Inferior parietal cortex (tissue), 1 donor: ENCODE measurements at regions not wholly inside any gene's neighbourhood (a gene's known extent, or its start where the extent isn't known, plus 50 kb on each side); places are given as distances from the start of the nearest gene placed in this dataset.
"Not testable (repeated sequence)": the region's sequence is repeated elsewhere in the genome, so short reads cannot be mapped to it uniquely, and the experiment has no call there.

Experiments used
- DNase-seq: peaks from one replicate; pipeline ENCODE4 v3.0.0-alpha.2; 2016; ENCODE audit errors: extremely low spot score

DNA sequence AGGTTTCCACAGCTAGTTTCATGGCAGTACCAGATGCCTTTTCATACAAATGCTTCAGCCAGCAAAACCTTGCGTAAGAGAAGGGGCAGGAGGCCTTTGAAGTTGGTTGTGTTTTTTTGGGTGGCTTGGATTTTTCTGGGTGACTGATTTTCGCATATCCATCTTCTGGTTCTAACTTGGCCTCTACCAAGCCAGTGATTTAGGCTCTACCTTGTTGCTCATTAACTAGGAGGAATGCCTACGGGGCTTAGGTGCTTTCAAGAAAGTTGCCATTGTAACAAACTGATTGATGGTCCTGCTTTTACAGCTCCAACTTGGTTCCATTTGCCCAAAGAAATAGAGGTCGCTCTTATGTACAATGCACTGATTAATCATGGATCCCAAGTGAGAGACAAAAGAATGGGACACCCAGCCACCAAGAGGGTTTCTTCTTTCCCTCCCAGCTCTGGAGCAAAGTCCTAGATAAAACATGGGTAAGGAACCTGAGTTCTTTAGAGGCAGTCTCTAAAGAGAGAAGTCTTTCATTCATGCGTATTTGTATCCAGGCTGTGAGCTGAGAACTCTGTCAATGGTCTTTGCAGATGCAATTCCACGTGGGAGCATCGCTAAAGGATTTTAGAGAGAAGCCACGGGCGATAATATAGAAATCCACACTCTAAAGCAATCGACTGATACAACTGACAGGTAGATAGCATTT is 92.1 kb upstream of the FGFR2 start:
- no peak for DNase-seq

DNA sequence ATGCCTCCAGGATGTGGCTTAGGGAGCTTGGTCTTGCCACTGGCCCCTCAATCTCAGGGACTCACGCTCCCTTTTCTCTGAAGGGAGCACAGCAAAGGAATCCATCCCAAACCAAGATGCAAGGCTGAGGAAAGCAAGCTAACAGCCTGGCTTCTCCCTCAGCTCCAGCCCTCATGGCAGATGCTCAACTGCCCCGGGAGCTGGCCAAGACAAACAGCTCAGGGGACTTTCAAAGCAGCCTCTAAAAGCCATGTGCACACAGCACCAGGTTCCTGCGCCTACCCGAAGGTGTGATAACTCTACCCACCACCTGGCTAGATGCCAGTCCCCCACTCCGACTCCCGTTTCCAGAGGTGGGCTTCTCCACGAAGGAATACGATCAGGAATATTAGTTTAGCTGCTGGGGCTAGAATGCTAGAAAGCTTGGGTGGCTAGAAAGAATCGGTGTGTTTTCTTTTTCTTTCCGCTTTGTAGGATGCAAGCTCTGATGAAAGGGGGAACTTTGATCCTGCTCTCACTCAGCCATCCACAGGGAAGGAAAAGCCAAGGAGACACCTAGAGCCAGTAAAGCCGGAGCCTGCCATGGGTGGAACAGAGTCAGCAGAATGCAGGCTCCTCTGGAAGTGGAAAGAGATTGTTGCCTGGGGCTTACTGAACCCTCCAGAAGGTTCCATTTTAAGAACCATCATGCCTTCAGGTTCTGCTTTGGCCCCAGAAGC is 89.0 kb upstream of the FGFR2 start:
- DNase-seq = no peak

DNA sequence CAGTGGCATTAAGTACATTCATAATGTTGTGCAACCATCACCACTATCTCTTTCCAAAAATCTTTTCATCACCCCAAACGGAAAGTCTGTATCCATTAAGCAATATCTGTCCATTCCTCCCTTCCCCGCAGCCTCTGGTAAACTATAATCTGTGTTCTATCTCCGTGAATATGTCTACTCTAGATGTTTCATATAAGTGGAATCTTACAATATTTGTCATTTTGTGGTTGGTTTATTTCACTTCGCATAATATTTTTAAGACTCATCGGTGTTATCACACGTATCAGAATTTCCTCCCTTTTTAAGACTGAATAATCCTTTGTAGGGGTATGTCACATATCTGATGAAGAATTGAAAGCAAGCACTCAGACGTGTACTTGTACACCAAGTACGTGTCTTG is 86.0 kb upstream of the FGFR2 start:
- no peak for DNase-seq

DNA sequence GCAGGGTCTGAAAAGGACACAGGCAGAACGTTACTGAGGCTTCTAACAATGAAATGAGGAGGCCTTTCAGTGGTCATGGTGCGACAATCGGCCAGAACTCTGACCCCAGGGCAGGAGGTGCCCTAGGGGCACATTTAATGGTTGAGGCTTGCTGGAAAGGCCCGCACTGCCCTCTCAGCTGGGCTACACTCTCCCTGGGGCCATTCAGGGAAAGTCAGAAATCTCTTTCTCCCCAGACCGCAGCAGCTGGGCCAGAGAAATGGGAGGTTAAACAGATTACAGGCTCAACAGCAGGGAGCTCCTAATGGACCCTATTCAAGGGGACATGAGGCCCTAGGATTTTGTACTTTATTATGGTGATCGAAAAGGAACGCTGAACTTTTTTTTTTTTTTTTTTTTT is 85.6 kb upstream of the FGFR2 start:
- no peak for DNase-seq

DNA sequence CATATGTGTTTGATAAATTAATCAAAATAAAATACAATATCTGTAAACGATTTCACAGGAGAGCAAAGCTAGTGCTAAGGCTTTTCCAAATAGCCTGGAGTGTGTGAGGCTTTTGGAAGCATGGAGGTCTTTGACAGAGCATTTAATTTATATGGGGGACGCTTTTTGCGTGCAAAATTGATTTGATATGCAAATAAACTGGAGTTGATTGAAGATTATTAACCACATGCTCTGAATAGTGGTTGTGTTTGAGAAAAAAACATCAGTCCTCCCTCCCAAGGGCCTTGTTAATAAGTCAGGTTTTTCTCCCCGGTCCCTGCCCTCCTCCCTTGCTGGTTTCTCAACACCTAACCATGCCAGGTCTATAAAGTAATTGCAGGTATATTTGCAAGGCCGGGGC is 85.1 kb upstream of the FGFR2 start:
- no peak for DNase-seq

DNA sequence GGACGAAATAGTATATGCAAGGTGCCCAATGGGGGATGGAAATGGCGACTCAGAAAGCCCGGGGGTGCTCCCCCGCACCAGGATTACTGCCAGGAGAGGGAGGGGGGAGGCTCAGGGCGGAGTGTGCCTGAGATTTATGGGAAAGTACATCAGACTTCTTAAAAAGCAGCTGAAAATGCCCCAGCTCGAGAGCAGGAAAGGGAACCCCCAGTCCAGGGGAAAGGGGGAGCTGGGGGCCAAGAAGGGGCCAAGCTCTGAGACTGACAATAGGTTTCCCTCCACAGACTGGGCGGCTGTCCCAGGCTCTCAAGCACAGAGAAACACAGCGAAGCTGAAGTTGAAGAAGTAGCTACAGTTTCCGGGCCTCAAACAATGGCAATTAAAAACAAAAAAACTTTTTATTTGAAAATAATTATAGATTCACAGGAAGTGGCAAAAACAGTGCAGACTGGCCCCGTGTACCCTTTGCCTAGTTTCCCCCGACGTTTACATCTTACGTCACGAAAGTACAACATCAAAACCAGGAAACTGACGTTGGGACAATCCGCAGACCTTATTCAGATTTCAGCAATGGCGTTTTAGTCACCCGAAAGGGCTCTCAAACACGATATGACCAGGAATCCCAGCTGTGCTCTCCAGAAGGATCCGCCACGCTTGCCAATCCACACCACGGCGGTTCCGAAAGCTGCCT is 83.9 kb upstream of the FGFR2 start:
- no peak for DNase-seq

DNA sequence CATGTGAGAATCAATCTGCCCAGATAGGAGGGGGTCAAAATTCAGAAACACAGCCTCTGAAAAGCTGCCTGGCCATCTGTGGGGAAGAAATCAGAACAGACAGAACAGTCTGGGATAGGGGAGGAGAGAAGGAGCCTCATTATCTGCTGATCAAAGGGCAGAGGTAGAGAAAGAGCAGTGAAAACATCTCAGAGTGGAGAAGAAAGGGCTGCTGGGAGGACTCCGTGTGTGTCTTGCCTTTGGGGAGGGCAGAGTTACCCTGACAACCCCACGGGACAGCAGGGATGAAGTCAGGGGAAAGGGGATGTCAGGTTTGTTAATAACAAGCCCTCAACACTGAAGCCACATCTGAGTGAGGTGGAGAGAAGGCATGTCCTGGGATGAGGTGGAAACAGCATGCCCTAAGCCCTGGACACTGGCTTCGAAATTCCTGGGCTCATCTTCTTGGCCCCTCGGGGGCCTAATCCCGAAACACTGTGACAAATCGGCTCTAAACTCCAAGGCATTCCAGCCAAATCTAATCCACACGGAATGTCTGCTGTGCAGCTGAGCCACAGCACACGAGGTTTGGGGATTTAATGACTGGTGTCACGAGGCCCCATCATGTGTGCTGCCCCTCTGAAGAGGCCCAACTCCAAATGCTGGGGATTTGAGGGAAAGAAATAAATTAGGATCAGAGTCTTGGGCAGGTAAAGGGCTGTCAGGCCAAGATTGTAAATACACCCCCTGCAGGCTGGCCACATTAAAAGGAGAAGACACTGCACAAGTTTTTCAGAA is 82.8 kb upstream of the FGFR2 start:
- DNase-seq = no peak

DNA sequence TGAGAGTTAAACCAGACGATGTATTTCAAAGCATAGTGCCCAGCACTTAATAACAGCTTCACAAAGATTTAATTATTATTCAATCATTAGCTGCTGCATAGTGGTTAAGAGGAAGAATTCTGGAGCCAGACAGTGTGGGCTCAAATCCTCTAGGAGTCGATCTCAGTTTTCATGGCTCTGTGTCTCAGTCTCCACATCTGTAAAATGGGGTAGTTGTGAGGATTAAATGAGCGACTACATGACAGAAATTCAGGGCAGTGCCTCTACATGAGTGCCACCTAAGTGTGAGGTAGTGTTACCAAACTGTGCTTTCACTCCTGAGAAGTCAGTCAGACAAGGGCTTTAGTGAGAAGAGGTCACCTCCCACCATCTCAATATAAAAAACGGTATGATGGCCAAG is 81.7 kb upstream of the FGFR2 start:
- no peak for DNase-seq

DNA sequence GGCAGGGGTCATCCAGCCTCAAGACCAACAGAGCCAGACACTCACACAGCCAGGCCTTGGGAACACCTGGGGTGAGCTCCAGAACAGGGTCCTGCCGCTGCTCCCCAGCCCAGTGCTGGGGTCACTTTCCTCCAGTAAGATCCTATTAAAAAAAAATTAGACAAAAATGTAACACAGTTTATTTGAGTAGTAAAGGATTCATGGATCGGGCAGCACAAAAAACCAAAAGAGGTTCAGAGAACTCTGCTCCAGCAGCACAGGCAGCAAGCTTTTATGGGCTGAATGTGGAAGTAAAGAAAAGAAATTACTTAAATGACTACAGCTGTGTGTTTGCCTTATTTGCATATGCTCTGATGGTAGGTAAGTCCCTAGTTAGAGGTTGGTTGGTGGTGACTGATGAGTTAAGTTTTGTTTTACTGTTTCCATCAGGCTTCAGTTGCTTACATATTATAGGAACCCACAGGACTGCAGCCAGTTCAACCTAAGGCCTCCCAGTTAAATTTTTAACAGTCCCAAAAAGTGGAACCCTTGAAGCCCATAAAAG is 80.5 kb upstream of the FGFR2 start:
- DNase-seq = no peak

DNA sequence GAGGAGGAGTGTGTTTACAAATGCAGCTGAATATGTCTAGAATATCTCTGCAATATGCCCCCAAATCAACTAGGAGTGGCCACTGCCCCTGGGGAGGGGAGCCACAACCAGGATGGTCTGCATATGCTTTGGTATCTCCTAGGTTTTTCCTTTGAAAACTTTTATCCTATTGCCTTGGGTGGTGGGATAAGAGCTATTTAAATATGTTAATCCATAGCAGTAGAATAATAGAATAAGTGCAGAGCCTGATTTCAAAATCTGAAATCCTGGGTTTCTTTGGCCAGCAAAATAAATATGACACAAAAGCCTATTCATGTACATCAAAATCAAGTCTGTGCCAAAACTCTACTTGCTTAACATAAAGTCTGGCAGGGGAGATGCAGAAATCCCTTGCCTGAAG is 79.6 kb upstream of the FGFR2 start:
- DNase-seq = no peak

DNA sequence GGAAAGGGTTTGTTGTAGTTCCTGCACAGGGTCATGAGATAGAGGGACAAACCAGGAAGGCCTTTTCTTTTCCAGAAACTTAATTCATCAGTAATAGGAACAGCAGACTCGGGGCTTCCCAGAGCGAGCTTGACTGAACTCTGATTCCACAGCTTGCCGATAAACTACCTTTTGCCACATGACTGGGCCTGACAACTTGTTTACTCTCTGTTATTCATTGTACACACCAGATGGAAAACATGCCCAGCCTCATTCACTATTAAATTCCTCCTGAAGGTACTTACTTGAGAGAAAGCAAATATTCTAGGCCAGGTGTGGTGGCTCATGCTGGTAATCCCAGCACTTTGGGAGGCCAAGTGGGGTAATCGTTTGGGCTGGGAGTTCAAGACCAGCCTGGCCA is 77.1 kb upstream of the FGFR2 start:
- no peak for DNase-seq

DNA sequence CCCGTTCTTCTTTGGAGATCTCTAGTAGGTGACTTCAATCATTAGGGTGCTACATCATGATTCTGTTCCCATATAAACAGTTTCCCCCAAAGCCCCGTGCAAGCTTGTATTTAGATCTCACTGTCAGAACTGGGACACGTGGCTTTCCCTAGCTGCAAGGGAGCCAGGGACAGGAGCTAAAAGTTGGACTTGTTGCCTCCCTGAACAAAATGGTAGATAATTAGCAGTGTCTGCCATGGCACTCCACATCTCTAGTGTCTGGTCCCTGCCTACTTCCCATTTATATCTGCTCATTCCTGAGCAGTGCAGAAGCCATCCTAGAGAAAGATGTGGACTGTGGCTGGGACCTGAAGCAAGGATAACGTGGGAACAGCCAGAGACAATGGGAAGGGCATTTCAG is 76.6 kb upstream of the FGFR2 start:
- DNase-seq = no peak

DNA sequence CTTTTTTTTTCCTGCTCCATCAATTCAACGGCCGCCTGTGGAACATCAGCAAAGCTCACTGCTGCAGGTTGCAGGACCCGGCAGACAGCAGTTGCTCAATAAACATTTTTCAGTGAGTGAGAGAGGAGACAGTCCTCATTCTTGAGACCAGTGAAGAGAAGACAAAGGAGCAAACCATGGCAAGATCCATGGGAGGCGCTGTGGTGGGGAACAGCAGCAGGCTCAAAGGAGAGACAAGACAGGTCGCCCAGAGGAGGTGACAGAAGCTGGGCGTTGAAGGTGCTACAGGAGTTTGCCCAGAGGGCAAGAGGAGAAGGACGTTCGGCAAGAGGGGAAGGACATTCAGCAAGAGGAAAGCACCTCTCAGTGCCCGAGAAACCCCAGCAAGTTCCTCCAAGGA is 74.5 kb upstream of the FGFR2 start:
- no peak for DNase-seq

DNA sequence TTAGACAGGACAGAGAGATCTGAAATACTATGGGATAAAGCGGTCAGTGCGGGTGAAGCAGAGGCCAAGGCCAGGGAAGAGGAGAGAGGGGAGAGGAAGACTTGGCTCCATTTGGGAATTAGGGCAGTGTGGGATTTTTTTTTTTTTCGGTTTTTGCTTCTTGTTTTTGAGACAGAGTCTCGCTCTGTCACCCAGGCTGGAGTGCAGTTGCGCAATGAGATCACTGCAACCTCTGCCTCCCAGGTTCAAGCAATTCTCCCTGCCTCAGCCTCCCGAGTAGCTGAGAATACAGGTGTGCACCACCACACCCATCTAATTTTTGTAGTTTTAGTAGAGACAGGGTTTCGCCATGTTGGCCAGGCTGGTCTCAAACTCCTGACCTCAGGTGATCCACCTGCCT is 71.6 kb upstream of the FGFR2 start:
- not testable (repeated sequence) for DNase-seq

DNA sequence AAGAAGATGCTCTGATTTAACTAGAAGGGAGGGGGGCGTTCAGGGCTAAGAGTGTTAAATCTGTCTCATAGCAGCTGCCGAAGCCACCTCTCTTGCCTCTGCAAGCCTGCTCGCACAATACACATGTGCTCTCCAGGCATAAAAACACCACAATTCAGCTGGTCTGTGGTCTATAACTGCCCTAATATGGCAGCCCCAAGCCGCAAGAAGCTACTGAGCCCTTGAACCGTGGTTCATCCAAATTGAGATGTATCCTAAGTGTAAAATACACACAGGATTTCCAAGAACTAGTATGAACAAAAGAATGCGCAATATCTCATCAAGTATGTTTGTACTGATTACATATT is 70.8 kb upstream of the FGFR2 start:
- DNase-seq = no peak

DNA sequence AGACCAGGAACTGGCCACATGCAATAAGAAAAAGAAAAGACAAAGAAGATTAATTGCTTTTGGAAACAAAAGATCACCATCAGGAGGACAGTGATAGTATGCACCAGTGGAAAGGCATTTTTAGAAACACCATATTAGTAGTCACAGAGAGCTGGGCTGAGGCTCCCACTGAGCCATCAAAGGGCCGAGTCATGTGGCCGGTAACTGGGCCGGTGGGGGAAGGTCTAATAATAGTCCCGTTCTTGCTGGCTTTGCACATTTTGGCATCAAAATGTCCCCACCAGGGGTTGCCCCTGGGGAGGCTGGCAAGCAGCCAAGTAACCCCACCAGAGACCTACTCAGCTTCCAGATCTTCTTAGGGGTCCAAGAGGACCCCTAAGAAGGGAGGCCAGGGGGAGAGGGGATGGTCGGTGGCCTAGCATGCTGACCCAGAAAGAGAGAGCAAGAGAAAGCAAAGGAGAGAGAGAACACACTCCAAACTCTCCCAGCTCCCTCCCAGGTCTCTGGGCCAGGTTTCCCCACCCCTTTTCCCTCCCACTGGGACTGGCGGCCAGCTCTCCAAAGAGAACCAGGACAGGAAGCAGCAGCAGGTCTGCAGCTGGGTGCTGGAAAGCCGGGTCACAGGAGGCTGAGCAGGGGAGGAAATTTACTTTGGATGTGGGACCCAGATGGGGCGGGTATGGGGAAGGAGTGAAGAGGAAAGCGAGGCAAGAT is 70.2 kb upstream of the FGFR2 start:
- DNase-seq = peak; percentile 41

DNA sequence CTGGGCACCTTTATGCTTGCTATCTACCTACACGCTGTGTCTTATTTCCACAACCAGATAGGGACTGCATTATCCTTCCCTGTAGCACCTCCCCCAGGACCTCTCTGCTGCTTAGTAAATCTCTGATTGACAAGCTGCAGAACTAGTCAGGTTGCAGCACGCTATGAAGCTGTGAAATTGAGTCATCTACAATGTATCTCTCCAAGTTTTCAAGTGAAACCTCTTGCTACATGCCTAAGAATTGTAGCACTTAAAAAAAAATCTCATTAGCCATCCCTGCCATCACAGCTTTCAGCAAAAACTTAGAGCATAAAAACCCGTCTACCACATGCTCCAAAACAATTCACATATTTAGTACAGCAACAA is 69.7 kb upstream of the FGFR2 start:
- no peak for DNase-seq

DNA sequence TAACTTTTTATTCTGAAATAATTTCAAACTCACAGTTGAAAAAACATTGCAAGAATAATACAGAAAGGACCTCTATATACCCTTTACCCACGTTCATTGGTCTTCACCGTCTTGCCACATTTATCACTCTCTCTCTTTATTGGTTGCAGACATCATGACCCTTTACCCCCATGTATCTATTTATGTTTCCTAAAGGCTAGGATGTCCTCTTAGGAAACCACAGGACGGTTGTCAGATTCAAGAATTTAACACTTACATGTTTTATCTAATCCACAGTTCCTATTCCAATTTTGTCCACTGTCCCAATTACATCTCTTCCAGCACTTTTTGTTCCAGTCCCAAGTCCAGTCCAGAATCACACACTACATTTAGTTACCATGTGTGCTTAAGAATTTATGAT is 67.6 kb upstream of the FGFR2 start:
- no peak for DNase-seq

DNA sequence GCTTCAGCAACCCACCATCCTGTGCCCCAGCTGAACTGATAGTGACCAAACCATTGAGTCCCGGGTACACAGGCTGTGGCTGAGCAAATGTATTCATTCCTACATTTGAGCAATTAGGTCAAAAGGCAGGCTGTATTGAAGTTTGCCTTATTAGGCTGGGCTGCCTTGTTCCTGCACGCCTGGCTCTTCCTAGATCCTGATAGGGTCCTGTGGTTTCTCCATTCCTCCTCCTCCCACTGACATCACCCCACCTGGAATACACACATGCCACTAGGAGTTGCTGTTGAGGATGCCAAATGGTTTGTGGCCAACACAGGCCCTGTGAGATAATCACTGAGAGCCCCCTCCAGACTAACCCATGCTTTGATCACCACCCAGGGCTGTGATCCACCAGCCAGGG is 66.4 kb upstream of the FGFR2 start:
- DNase-seq = no peak

DNA sequence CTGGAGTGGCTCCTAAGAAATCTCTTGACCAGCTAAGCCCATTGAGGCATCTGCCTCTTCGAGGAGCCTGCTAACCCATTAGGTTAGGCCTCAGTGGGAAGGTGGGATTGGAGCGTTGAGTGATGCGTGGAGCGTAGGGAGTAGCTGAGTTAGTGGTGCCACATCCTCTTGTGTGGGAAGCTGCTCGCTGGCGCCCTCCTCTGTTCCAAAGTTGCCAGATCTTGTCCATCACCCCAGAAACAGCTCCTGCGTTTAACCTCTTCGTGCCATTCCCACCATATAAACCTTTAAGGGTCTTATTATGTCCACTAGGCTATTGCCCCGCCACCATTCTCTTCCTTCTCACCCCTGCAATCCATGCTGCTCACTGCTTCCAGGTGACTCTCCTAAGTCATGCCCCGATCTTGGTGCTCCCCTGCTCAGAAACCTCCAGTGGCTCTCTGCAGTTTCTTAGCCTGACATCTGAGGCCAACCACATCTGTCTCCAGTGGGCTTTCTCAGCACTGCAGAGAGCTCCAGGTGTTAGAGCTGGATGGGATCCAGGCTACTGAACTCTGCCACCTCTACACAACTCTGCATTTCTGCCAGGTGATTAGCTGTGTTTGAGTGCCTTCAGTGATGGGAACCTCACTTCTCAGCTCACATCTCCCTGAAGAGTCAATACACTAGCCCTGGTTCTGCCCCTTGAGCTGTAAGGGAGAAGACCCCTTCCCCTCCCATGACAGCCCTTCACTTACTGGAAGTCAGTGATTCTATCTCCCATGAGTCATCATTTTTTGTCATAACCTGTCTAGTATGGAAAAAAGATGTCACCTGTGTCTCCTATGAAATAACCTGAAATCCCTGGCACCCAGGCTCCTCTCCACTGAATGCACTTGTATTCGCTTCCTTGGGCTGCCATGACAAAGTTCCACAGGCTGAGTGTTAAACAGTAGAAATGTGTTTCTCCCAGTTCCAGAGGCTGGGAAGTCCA is 65.0 kb upstream of the FGFR2 start:
- peak; percentile 8 for DNase-seq
